AG04450 (cell line): ENCODE measurements at regions not wholly inside any gene's neighbourhood (a gene's known extent, or its start where the extent isn't known, plus 50 kb on each side); places are given as distances from the start of the nearest gene placed in this dataset.

ENCODE experiments used
- CTCF ChIA-PET: fragments of 300-600, 350-600 bp; formaldehyde crosslinking; extraction: SDS; loops from one replicate; lab custom pipeline; 2022; ENCODE audit warnings: antibody characterized with exemption, inconsistent platforms; lab: Charles Lee
- POLR2A ChIA-PET: fragments of 350-600 bp; formaldehyde crosslinking; extraction: SDS; loops from one replicate; lab custom pipeline; 2021; ENCODE audit warnings: antibody characterized with exemption, inconsistent platforms; lab: Yijun Ruan, JAX
- DNase-seq: peaks from one replicate; pipeline ENCODE4 v3.0.0-alpha.2; 2011; ENCODE audit warnings: low read depth, low spot score
- H3K27ac ChIP-seq: one replicate; pipeline ENCODE4 v1.5.1; 2012; ENCODE audit warnings: low read depth, low read length, control low read depth
- H3K27me3 ChIP-seq: one replicate; pipeline ENCODE4 v1.6.0; 2012; ENCODE audit warnings: low read length; ENCODE audit not compliant: control insufficient read depth, insufficient read depth
- H3K4me3 ChIP-seq: 2 replicates; pipeline ENCODE4 v1.5.1; 2011; ENCODE audit warnings: mild to moderate bottlenecking, low read depth, low read length, control low read depth
- H3K9me3 ChIP-seq: 2 replicates; pipeline ENCODE4 v1.5.1; 2012; ENCODE audit warnings: low read length; ENCODE audit not compliant: control insufficient read depth, insufficient read depth
- CTCF ChIP-seq: IDR thresholded peaks from 2 replicates; pipeline ENCODE4 v1.5.1; 2011; ENCODE audit warnings: low read depth, low read length, control low read depth, inconsistent platforms

- H3K9me3 ChIP-seq: no peaks in the 10 kb centered on the region
- CTCF ChIA-PET: no interaction called here
- DNase-seq: no peak
- no peak for TF ChIP-seq CTCF
- POLR2A ChIA-PET: no interaction called here
- no peaks in the 10 kb centered on the region for H3K27me3 ChIP-seq
- H3K27ac ChIP-seq: no peak overlapping the region
- no peak overlapping the region for H3K4me3 ChIP-seq
Measured at GRCh38 chr4:22315628-22316027, 200.2 kb downstream of the ADGRA3 start.

- Histone ChIP-seq H3K27me3 (no peaks in the 10 kb centered on the region), H3K9me3 (no peaks in the 10 kb centered on the region), H3K4me3 (no peak overlapping the region), H3K27ac (no peak overlapping the region)
- CTCF ChIA-PET: no interaction called here
- no peak for DNase-seq
- no peak for TF ChIP-seq CTCF
- POLR2A ChIA-PET: no interaction called here
Measured at GRCh38 chr4:22313976-22314375, 201.9 kb downstream of the ADGRA3 start.

- no peak for TF ChIP-seq CTCF
- Histone ChIP-seq H3K27ac (no peak overlapping the region), H3K9me3 (no peaks in the 10 kb centered on the region), H3K4me3 (no peak overlapping the region), H3K27me3 (no peaks in the 10 kb centered on the region)
- DNase-seq: no peak
- ChIA-PET CTCF (interaction anchor here (1.5 to 1.7 kb wide), 2 partner anchors 521 to 523 kb away, joined by 3 to 9 read pairs; no protein-coding TSS in a partner anchor), POLR2A (no interaction called here)
Measured at GRCh38 chr4:22312113-22312512, 203.8 kb downstream of the ADGRA3 start.

GRCh38 chr4:22301253-22301652 is 214.6 kb downstream of the ADGRA3 start:
- Histone ChIP-seq H3K27me3 (no peaks in the 10 kb centered on the region), H3K9me3 (peaks cover 6% of the 10 kb centered on the region; the same call in 1 of the 2 replicates), H3K27ac (no peak overlapping the region), H3K4me3 (no peak overlapping the region)
- CTCF ChIA-PET: interaction anchor here (0.8 kb wide), 1 partner anchor 9 kb away, joined by 3 read pairs; no protein-coding TSS in a partner anchor
- DNase-seq: no peak
- no peak for TF ChIP-seq CTCF
- POLR2A ChIA-PET: no interaction called here

- no peaks in the 10 kb centered on the region for H3K27me3 ChIP-seq
- H3K4me3 ChIP-seq: no peak overlapping the region
- H3K9me3 ChIP-seq: peaks cover 6% of the 10 kb centered on the region; the same call in 1 of the 2 replicates
- ChIA-PET CTCF (no interaction called here), POLR2A (no interaction called here)
- no peak for TF ChIP-seq CTCF
- no peak for DNase-seq
- no peak overlapping the region for H3K27ac ChIP-seq
Measured at GRCh38 chr4:22299678-22300077, 216.2 kb downstream of the ADGRA3 start.
